ENCODE measurements at regions not wholly inside any gene's neighbourhood (a gene's known extent, or its start where the extent isn't known, plus 50 kb on each side); places are given as distances from the start of the nearest gene placed in this dataset.
"Not testable (repeated sequence)": the region's sequence is repeated elsewhere in the genome, so short reads cannot be mapped to it uniquely, and the experiment has no call there.

- H3K27me3 ChIP-seq (replicated peaks); H3K36me3 ChIP-seq (replicated peaks); H3K27ac ChIP-seq; in situ Hi-C loops (cut with HindIII; ENCODE audit: low pct_ligation_motif_present, low sequenced_read_pairs); H3K4me3 ChIP-seq (ENCODE audit: low read depth, low read length); DNase-seq: not testable (repeated sequence)
Observed at GRCh38 chr21:5975719-5976118, 4545.7 kb upstream of the TPTE start.

- H3K4me3 ChIP-seq (ENCODE audit: low read depth, low read length); in situ Hi-C loops (cut with HindIII; ENCODE audit: low pct_ligation_motif_present, low sequenced_read_pairs); H3K27me3 ChIP-seq (replicated peaks); H3K27ac ChIP-seq; H3K36me3 ChIP-seq (replicated peaks); DNase-seq: not testable (repeated sequence)
Observed at GRCh38 chr21:5997586-5997985, 4523.8 kb upstream of the TPTE start.

- H3K27ac ChIP-seq; H3K4me3 ChIP-seq (ENCODE audit: low read depth, low read length); H3K27me3 ChIP-seq (replicated peaks); in situ Hi-C loops (cut with HindIII; ENCODE audit: low pct_ligation_motif_present, low sequenced_read_pairs); DNase-seq; H3K36me3 ChIP-seq (replicated peaks): not testable (repeated sequence)
Observed at GRCh38 chr21:6015422-6016057, 4505.8 kb upstream of the TPTE start.

- H3K36me3 ChIP-seq (replicated peaks); H3K27ac ChIP-seq; H3K4me3 ChIP-seq (ENCODE audit: low read depth, low read length); in situ Hi-C loops (cut with HindIII; ENCODE audit: low pct_ligation_motif_present, low sequenced_read_pairs); H3K27me3 ChIP-seq (replicated peaks); DNase-seq: not testable (repeated sequence)
Observed at GRCh38 chr21:6020460-6020859, 4500.9 kb upstream of the TPTE start.

- in situ Hi-C loops (cut with HindIII; ENCODE audit: low pct_ligation_motif_present, low sequenced_read_pairs); DNase-seq; H3K27ac ChIP-seq; H3K4me3 ChIP-seq (ENCODE audit: low read depth, low read length); H3K36me3 ChIP-seq (replicated peaks); H3K27me3 ChIP-seq (replicated peaks): not testable (repeated sequence)
Observed at GRCh38 chr21:6020953-6021716, 4500.2 kb upstream of the TPTE start.

- DNase-seq; in situ Hi-C loops (cut with HindIII; ENCODE audit: low pct_ligation_motif_present, low sequenced_read_pairs); H3K27ac ChIP-seq; H3K36me3 ChIP-seq (replicated peaks); H3K27me3 ChIP-seq (replicated peaks); H3K4me3 ChIP-seq (ENCODE audit: low read depth, low read length): not testable (repeated sequence)
Observed at GRCh38 chr21:6021717-6022270, 4499.6 kb upstream of the TPTE start.

GRCh38 chr21:6023331-6023730, 4498.1 kb upstream of the TPTE start:
- H3K27me3 ChIP-seq (replicated peaks); H3K36me3 ChIP-seq (replicated peaks); in situ Hi-C loops (cut with HindIII; ENCODE audit: low pct_ligation_motif_present, low sequenced_read_pairs); DNase-seq; H3K27ac ChIP-seq; H3K4me3 ChIP-seq (ENCODE audit: low read depth, low read length): not testable (repeated sequence)

- H3K4me3 ChIP-seq (ENCODE audit: low read depth, low read length); in situ Hi-C loops (cut with HindIII; ENCODE audit: low pct_ligation_motif_present, low sequenced_read_pairs); DNase-seq; H3K36me3 ChIP-seq (replicated peaks); H3K27me3 ChIP-seq (replicated peaks); H3K27ac ChIP-seq: not testable (repeated sequence)
Observed at GRCh38 chr21:6025139-6025538, 4496.2 kb upstream of the TPTE start.

GRCh38 chr21:6027497-6027896, 4493.9 kb upstream of the TPTE start:
- in situ Hi-C loops (cut with HindIII; ENCODE audit: low pct_ligation_motif_present, low sequenced_read_pairs); H3K27ac ChIP-seq; H3K36me3 ChIP-seq (replicated peaks); DNase-seq; H3K27me3 ChIP-seq (replicated peaks); H3K4me3 ChIP-seq (ENCODE audit: low read depth, low read length): not testable (repeated sequence)

GRCh38 chr21:6034124-6034678, 4487.2 kb upstream of the TPTE start:
- H3K27ac ChIP-seq; DNase-seq; H3K36me3 ChIP-seq (replicated peaks); H3K4me3 ChIP-seq (ENCODE audit: low read depth, low read length); H3K27me3 ChIP-seq (replicated peaks); in situ Hi-C loops (cut with HindIII; ENCODE audit: low pct_ligation_motif_present, low sequenced_read_pairs): not testable (repeated sequence)

GRCh38 chr21:6034820-6035473, 4486.4 kb upstream of the TPTE start:
- H3K27ac ChIP-seq; H3K36me3 ChIP-seq (replicated peaks); H3K27me3 ChIP-seq (replicated peaks); in situ Hi-C loops (cut with HindIII; ENCODE audit: low pct_ligation_motif_present, low sequenced_read_pairs); H3K4me3 ChIP-seq (ENCODE audit: low read depth, low read length); DNase-seq: not testable (repeated sequence)

- in situ Hi-C loops (cut with HindIII; ENCODE audit: low pct_ligation_motif_present, low sequenced_read_pairs); DNase-seq; H3K27me3 ChIP-seq (replicated peaks); H3K4me3 ChIP-seq (ENCODE audit: low read depth, low read length); H3K27ac ChIP-seq; H3K36me3 ChIP-seq (replicated peaks): not testable (repeated sequence)
Observed at GRCh38 chr21:6035474-6036155, 4485.8 kb upstream of the TPTE start.

- H3K27ac ChIP-seq; H3K36me3 ChIP-seq (replicated peaks); in situ Hi-C loops (cut with HindIII; ENCODE audit: low pct_ligation_motif_present, low sequenced_read_pairs): not testable (repeated sequence)
Observed at GRCh38 chr21:6039224-6039623, 4482.2 kb upstream of the TPTE start.

GRCh38 chr21:6040095-6040494, 4481.3 kb upstream of the TPTE start:
- H3K36me3 ChIP-seq (replicated peaks); DNase-seq; H3K4me3 ChIP-seq (ENCODE audit: low read depth, low read length); in situ Hi-C loops (cut with HindIII; ENCODE audit: low pct_ligation_motif_present, low sequenced_read_pairs); H3K27me3 ChIP-seq (replicated peaks); H3K27ac ChIP-seq: not testable (repeated sequence)

More at GRCh38 chr21:6039224-6039623, 4482.2 kb upstream of the TPTE start:
- not testable (repeated sequence) for H3K4me3 ChIP-seq (ENCODE audit: low read depth, low read length); DNase-seq; H3K27me3 ChIP-seq (replicated peaks)
